Small intestine (tissue), 7 donors: ENCODE measurements at regions not wholly inside any gene's neighbourhood (a gene's known extent, or its start where the extent isn't known, plus 50 kb on each side); places are given as distances from the start of the nearest gene placed in this dataset.
"Not testable (repeated sequence)": the region's sequence is repeated elsewhere in the genome, so short reads cannot be mapped to it uniquely, and the experiment has no call there.

Source experiments
- DNase-seq, 2 donors: peaks; one replicate each; pipeline versions ENCODE4 v3.0.0 to v3.0.0-alpha.2; 2013
- FAIRE-seq: peaks from 2 replicates; lab custom pipeline; 2012; peaks lifted over from hg19 to GRCh38; lab: Jason Lieb, UNC
- H3K27ac ChIP-seq, 3 donors: one replicate each; pipeline ENCODE4 v1.5.1; 2013; ENCODE audit warnings: low read length in 2 of 3, mild to moderate bottlenecking in 2 of 3, control low read depth in 1 of 3, inconsistent platforms in 1 of 3, low read depth in 1 of 3, moderate library complexity in 1 of 3
- H3K27me3 ChIP-seq, 3 donors: one replicate each; pipeline ENCODE4 v1.6.1; 2013; ENCODE audit warnings: low read length in 3 of 3, inconsistent platforms in 1 of 3; ENCODE audit not compliant: control insufficient read depth in 3 of 3, insufficient read depth in 3 of 3
- H3K36me3 ChIP-seq, 3 donors: one replicate each; pipeline ENCODE4 v1.6.1; 2013; ENCODE audit warnings: low read length in 3 of 3, inconsistent platforms in 1 of 3, low read depth in 1 of 3, mild to moderate bottlenecking in 1 of 3, moderate library complexity in 1 of 3; ENCODE audit not compliant: control insufficient read depth in 3 of 3, insufficient read depth in 2 of 3
- H3K4me1 ChIP-seq, 3 donors: one replicate each; pipeline ENCODE4 v1.6.1; 2013; ENCODE audit warnings: low read length in 2 of 3, inconsistent platforms in 1 of 3, low read depth in 1 of 3, mild to moderate bottlenecking in 1 of 3, moderate library complexity in 1 of 3; ENCODE audit not compliant: control insufficient read depth in 3 of 3, insufficient read depth in 2 of 3
- H3K4me3 ChIP-seq, 3 donors: one replicate each; pipeline ENCODE4 v1.5.1; 2013; ENCODE audit warnings: low read length in 3 of 3, control low read depth in 1 of 3, inconsistent platforms in 1 of 3, low read depth in 1 of 3, mild to moderate bottlenecking in 1 of 3, moderate library complexity in 1 of 3
- H3K9me3 ChIP-seq, 2 donors: one replicate each; pipeline ENCODE4 v1.6.1; 2013; ENCODE audit warnings: low read depth in 1 of 2, low read length in 1 of 2; ENCODE audit not compliant: control insufficient read depth in 2 of 2, insufficient read depth in 1 of 2
- WGBS, 3 donors: extraction: QIAGEN DNeasy Blood & Tissue Kit; methylation state at CpG; one replicate each; pipeline ENCODE4 v1.1.7; 2013; 5-methylcytosine and 5-hydroxymethylcytosine counted together
- donor health status: healthy with polysubstance abuse.
- donor health status: control.
- donor health status: control.
- donor health status: Bipolar disorder and iron deficiency.
- donor health status: healthy.

DNA sequence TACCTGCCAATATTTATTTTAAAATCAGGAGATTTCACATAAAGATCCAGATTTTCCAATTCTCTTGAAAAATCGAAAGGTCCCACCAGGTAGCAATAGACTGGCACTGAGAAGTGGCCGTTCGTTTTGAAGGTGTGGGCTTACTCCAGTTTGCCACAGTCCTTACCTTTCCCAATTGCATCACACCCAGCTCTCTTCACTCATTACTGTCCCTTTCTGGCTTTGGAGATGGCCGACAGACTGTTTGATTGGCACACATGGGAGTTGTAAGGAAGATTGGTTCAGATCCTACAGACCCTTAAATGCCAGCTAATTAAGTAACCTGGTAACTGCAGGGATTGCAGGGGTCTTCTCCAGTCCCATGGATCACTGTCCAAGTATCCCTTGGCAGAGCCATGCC lies 68.7 kb upstream of the LARP1 start:
- Histone ChIP-seq H3K27ac (no peak overlapping the region), H3K36me3 (no peaks in the 10 kb centered on the region), H3K4me1 (peaks cover 0 to 10% (median 6%) of the 10 kb centered on the region in 3 donors), H3K9me3 (peaks cover 0 to 17% of the 10 kb centered on the region in 2 donors), H3K27me3 (no peaks in the 10 kb centered on the region), H3K4me3 (no peak overlapping the region)
- DNase-seq (no peak), FAIRE-seq (no peak)
- 89 to 98% (median 95%) methylated on average over 4 of the region's 4 CpGs for WGBS, 3 donors

DNA sequence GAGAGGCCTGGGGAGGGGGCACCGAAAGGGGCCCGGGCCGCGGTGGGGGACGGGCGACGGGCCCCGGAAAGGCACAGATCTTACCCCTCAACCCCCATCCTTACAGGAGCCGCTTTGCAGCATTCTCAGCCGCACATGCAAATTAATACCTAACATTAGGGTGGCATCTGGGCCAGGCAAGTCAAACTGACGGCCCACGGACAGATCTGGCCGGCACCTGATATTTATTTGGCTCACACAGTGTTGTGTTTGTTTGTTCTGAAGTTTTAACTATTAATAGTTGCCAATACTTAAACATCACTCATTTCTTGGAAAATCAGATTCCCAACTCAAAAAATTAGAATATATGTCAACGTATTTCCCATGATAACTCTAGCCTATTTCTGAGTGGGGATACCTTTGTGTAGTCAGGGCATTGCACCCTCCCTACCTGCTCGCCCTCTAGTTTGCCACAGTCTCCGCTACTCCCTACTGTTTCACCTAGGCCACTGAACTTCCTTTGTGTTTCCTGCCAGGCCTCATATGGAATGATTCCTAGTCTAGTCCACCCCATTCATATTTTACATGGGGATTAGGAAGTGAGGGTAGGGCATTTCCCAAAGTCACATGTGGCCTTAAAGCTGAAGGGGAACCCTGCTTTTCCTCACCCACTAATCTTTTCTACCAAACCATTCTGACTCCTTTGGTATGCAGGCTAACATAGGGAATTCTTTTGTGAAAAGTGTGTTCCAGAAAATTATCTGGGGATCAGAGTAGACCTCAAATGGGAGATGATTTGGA lies 71.9 kb upstream of the LARP1 start:
- H3K4me1 ChIP-seq = peaks cover 0 to 9% (median 6%) of the 10 kb centered on the region in 3 donors
- no peaks in the 10 kb centered on the region for H3K36me3 ChIP-seq
- H3K4me3 ChIP-seq = peak overlapping the region in 2 of 3 donors; percentile 52 to 60
- no peaks in the 10 kb centered on the region for H3K27me3 ChIP-seq
- DNase-seq = peak in 1 of 2 donors; percentile 13
- WGBS, 3 donors = 14 to 16% (median 15%) methylated on average over 16 of the region's 16 CpGs
- no peak for FAIRE-seq
- peaks cover 0 to 17% of the 10 kb centered on the region in 2 donors for H3K9me3 ChIP-seq
- peak overlapping the region; percentile 71 to 78 (median 75) for H3K27ac ChIP-seq

DNA sequence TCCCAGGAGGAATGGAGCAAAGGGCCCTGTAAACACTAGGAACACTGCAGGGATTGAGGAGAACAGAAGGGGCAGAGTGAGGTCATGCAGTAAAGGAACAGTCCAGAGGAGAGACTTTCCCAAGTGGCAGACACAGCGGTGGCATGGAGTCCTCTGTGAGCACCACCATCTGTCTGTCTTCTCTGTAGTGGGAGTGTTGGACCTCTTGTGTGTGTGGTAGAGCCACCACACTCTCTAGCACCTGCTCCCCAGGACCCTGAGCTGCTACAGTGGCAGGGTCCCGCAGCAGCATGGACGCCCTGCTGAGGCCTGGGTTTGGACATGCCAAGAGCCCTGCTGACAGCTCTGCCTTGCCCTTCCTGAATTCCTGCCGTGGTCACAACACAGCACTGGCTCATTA lies 75.7 kb upstream of the LARP1 start:
- H3K36me3 ChIP-seq = no peaks in the 10 kb centered on the region
- no peak for DNase-seq
- peaks cover 0 to 9% (median 6%) of the 10 kb centered on the region in 3 donors for H3K4me1 ChIP-seq
- no peaks in the 10 kb centered on the region for H3K27me3 ChIP-seq
- no peaks in the 10 kb centered on the region for H3K9me3 ChIP-seq
- no peak for FAIRE-seq
- H3K4me3 ChIP-seq = no peak overlapping the region
- WGBS, 3 donors = 85 to 89% (median 87%) methylated on average over 4 of the region's 4 CpGs
- H3K27ac ChIP-seq = no peak overlapping the region

DNA sequence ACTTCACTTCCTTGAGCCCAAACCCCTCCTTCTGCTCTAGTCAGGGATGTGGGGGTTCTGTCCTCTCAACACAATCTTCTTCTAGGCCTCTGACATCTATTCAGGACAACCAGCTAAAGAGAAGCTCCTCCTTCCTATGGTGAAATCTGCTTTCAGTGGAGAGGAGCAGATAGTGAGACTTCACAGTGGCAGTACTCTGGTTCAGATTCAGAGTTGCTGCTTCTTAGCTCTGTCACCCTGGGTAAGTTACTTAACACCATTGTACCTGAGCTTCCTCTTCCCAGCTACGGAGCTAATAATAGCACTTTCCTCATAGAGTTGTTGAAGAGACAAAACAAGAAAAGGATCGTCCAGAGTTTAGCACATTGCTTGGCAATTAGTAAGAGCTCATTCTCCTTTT lies 77.3 kb upstream of the LARP1 start:
- no peaks in the 10 kb centered on the region for H3K27me3 ChIP-seq
- no peaks in the 10 kb centered on the region for H3K9me3 ChIP-seq
- no peaks in the 10 kb centered on the region for H3K36me3 ChIP-seq
- H3K4me3 ChIP-seq = no peak overlapping the region
- WGBS, 3 donors = 28 to 40% (median 29%) methylated on average over 2 of the region's 2 CpGs
- no peak overlapping the region for H3K27ac ChIP-seq
- H3K4me1 ChIP-seq = peaks cover 0 to 4% (median 0%) of the 10 kb centered on the region in 3 donors
- FAIRE-seq = no peak
- peak in 1 of 2 donors; percentile 34 for DNase-seq

DNA sequence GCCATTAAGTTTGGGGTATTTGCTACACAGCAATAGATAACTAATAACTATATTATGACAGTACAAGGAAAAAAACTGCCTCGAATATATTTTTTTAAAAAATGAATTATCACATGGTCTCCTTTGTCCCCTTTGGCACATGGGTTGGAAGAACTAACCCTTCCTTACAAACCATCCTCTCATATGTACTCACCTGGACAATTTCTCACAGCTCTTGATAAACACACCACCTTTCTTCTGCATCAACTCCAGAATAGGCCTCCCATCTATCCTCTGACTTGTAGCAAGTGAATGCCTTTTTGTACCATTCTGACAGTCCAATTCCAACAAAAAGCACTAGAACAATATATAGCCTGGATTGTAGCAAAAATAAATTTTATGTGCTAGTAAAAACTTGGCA lies 78.7 kb upstream of the LARP1 start:
- FAIRE-seq = no peak
- 91 to 95% (median 93%) methylated on average over 1 of the region's 1 CpG for WGBS, 3 donors
- Histone ChIP-seq H3K27me3 (no peaks in the 10 kb centered on the region), H3K4me3 (no peak overlapping the region), H3K36me3 (no peaks in the 10 kb centered on the region), H3K27ac (no peak overlapping the region), H3K4me1 (no peaks in the 10 kb centered on the region), H3K9me3 (no peaks in the 10 kb centered on the region)
- DNase-seq = no peak

DNA sequence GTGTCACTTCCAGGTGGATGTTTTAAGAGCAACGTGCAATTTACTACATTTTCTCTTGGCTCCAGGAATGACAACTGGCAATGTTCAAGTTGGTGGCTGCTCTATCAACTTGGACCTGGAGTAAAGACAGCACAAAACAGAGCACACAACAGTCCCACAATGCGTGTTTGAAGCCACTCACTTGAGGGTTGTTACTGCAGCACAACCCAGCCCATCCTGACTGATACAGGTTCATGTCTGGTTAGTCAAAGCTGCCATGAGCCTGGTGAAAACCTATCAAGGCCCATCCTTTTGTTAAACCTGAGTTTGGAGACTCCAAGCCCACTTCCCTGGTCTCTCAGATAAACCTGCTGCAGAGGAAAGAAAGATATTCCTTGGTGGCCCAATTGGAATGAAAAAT lies 81.1 kb upstream of the LARP1 start:
- Histone ChIP-seq H3K27me3 (no peaks in the 10 kb centered on the region), H3K36me3 (no peaks in the 10 kb centered on the region), H3K27ac (no peak overlapping the region), H3K4me3 (no peak overlapping the region), H3K4me1 (no peaks in the 10 kb centered on the region), H3K9me3 (peaks cover 0 to 2% of the 10 kb centered on the region in 2 donors)
- FAIRE-seq (no peak), DNase-seq (no peak)
- WGBS, 3 donors = 85 to 95% (median 94%) methylated on average over 2 of the region's 2 CpGs

DNA sequence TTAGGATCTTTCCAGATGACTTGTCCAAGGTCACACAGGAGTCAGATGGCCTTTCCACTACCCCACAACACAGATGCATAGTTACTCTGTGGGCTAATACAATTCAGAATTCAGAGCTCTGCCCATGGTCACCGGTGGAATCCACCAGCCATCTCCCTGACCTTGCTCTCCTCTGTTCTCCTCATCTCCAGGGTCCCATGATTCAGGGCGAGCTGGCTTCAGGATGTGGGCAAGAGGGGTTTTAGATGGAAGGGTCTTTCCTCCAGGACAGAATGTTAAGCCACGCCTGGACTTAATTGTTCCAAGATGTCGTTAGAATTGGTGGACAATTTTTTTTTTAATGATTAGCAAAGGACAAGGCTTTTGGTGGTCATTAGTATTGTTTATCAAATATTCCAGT lies 81.7 kb upstream of the LARP1 start:
- Histone ChIP-seq H3K4me1 (no peaks in the 10 kb centered on the region), H3K27ac (no peak overlapping the region), H3K4me3 (no peak overlapping the region), H3K27me3 (no peaks in the 10 kb centered on the region), H3K9me3 (peaks cover 0 to 7% of the 10 kb centered on the region in 2 donors), H3K36me3 (no peaks in the 10 kb centered on the region)
- 67 to 70% (median 68%) methylated on average over 4 of the region's 4 CpGs for WGBS, 3 donors
- FAIRE-seq = no peak
- DNase-seq = no peak

DNA sequence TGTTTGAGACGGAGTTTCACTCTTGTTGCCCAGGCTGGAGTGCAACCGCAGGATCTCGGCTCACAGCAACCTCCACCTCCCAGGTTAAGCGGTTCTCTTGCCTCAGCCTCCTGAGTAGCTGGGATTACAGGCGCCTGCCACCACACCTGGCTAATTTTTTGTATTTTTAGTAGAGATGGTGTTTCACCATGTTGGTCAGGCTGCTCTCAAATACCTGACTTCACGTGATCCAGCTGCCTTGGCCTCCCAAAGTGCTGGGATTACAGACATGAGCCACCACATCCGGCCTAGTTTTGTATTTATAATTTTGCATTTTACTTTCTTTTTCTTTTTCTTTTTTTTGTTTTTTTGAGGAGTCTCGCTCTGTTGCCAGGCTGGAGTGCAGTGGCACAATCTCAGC lies 85.3 kb upstream of the LARP1 start:
- DNase-seq, H3K36me3 ChIP-seq, H3K27ac ChIP-seq, H3K4me3 ChIP-seq, FAIRE-seq, H3K4me1 ChIP-seq, H3K27me3 ChIP-seq: not testable (repeated sequence)
- H3K9me3 ChIP-seq = peaks cover 0 to 19% of the 10 kb centered on the region in 2 donors
- 92 to 96% (median 93%) methylated on average over 8 of the region's 8 CpGs for WGBS, 3 donors
